Stimulated activated CD4-positive, alpha-beta T cell treated with anti-CD3 and anti-CD28 coated beads, Interleukin-2, amount 100 ng/mL, for 48 hours (primary cell): ENCODE measurements at regions not wholly inside any gene's neighbourhood (a gene's known extent, or its start where the extent isn't known, plus 50 kb on each side); places are given as distances from the start of the nearest gene placed in this dataset.

Source experiments
- DNase-seq, 2 donors: peaks; one replicate each; pipeline ENCODE4 v3.0.0-alpha.2; 2020

DNA sequence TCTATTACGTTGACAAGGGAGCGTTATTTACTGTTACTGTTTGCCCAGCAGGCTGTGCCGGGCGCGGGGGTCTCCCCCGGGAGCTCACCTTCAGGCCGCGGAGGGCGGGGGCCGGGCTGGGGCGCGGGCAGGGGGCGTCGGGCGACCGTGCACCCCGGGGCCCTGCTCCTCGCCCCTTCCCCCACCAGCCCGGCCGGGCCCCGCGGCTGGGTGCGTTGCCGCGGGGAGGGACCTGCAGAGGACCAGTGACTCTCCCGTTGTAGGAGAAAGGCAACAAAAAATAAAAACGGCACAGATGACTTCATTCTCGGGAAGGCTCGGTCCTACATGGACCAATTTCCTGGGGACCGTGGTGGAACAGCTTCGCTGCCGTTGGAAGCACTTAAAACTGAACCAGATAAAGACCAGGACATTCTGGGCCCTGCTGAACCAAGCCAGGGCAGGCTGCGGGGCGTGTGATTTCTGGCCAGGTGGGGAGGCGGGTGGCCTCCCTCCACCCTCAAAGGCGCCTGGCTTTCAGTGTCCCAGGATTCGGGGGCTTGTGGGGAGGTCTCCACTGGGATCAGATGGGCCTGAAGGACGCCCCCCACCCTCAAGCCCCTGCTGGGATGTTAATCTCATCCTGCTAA lies 57.4 kb downstream of the IGLL1 start:
- DNase-seq: no peak

DNA sequence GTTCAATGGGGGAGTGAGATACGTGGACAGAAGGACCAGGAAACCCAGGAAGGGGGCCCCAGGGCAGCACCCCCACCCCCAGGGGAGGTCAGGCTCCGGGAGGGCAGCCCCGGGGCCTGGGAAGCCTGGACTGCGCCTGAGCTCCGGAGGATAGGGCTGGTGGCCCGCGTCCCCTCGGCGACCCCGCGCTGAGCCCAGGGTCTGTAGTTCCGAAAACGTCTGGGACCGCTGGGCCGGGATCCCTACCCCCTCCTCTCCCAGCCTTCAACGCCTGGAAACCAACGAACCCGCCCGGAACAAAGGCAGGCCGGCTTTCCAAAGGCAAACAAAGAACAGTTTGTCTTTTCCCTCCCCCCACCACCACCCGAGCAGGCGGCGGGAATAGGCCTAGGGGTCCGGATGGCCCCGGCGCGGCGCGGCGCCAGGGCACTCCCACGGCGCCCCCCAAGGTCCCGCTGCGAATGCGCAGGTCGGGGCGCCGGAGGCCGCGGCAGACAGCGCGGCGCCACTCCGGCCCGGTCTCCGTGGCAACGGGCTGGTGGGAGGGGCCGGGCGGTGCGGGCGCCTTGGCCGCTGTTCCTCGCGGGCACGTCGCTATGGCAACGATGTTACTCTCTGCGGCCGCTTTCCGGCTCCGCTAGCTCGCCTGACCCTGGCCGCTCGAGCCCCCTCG lies 58.5 kb downstream of the IGLL1 start:
- DNase-seq: peak; percentile 56 to 62

DNA sequence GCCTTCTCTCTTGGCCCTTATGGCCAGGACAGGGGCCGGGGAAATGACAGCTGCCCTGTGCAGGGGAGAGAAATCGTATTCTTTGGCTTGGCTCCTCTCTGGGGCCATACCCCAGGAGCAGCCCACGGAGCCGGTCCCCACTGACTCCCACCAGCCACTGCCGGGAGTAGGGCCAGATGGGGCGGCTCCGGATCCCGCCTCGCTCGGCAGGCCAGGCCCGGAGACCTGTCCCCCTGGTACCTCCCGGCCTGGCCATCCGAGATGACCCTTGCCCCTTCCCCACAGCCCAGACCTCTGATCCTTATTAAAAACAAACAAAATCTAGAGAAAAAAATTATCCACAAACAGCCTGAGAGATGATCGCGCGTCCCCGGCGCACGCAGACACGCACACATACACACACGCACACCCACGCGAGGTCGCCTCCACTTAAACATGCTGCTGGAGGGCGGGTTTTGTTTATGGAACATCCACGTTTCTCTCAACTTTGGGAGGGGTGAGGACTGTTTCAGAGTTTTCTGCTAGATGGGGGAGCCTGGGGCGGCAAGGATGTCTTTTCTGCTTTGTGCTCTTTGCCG lies 59.1 kb downstream of the IGLL1 start:
- no peak for DNase-seq

DNA sequence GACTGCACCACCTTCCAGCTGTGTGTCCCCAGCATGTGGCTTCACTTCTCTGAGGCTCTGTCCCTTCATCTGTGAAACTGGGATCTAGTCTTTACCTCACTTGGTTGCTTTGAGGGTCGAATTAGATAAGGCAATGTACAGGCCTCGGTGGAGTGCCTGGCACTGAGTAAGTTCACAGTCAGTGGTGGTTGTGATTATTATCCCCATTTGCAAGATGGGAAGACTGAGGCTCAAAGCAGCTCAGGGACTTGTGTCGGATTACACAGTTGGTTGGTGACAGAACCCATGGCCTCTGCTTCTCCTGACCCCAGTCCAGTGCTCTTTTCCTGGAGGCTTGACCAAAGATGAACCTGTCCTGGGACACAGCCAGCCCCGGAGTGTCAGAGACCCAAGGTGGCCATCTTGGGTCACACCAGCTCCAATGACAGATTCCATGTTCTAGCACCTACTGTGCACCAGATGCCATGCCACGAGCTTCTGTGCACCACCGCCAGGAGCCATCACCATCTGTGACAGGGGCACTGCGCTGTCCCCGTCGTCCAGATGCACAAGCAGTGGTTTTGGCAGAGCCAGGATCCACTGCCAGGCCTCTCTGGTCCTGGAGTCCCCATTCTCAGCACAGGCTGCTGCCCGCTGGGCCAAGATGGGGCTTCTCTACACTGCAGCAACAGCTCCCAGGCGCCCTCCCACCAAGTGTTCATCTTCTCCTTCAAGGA lies 60.5 kb downstream of the IGLL1 start:
- no peak for DNase-seq

DNA sequence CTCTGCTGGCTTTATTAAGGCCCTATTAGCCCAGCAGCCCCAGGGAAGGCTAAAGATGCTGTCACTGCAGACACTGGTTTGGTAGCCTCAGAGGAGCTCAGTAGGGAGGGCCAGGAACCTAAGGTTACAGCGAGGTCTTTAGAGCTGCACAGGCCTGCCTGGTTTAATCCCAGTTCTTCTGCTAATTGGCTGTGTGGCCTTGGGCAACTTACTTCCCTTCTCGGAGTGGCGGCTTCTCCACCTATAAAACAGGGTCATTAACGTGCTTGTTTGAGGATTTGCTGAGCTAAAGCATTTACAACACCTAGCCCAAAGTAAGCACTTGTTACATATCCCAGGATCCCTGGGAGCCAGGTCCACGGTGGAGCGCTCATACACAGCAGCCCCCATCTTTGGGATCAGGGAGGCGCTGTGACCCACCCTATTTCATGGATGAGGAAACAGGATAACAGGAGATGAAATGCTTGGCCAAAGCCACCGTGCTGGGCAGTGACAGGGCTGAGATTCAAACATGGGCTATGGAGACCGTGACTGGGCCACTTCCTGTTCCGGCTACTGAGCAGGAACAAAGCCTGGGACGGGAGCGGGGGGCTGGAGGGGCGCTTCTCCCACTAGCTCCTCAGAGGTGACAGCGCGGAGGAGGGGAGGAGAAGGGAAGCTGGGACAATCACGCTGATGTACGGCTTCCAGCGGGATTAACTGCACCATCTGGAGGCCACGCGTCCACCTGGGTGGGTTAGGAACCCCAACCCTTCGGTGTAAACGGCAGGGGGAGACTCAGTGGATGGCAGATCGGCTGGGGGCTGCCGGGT lies 61.5 kb downstream of the IGLL1 start:
- no peak for DNase-seq

DNA sequence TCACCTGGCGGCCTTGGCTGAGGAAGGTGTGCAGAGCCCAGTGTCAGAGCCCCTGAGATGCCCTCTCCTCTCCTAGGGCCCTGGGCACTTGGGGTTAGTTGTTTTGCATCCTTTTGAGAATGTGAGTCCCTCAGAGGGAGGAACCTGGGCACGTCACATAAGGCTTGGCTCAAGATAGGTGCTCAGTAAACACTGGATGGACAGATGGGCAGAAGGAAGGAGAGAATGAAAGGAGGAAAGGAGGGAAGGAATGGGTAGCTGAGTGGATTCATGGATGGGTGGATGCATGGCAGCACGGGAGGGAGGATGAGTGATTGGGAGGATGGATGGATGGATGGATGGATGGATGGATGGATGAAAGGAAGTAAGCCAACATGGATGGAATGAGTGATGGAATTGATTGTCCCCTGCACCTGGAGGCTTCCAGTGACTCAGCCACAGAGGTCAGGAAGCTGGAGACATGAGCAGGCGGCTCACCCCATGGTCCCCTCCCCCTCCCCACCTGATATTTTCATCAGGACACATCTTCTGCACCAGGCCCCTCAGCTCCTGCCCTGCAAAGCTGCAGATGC lies 62.2 kb downstream of the IGLL1 start:
- no peak for DNase-seq

DNA sequence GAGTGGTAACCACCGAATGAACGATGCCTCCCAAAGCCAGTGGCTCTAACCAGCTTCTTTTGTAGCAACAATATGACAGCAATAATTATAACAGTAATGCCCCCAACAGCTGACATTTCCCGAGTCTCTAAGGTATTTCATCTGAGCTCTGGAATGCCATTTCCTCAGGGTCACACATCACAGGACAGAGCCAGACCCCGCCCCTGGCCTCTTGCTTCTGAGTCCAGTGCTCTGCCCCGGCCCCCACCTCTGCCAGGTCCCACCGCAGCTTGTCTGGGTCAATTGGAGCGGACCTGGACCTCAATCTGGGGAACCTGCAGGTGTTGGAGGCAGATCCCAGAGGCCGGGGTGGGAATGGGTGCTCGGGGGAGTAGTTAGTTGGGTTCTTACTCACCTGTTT lies 63.8 kb downstream of the IGLL1 start:
- no peak for DNase-seq

DNA sequence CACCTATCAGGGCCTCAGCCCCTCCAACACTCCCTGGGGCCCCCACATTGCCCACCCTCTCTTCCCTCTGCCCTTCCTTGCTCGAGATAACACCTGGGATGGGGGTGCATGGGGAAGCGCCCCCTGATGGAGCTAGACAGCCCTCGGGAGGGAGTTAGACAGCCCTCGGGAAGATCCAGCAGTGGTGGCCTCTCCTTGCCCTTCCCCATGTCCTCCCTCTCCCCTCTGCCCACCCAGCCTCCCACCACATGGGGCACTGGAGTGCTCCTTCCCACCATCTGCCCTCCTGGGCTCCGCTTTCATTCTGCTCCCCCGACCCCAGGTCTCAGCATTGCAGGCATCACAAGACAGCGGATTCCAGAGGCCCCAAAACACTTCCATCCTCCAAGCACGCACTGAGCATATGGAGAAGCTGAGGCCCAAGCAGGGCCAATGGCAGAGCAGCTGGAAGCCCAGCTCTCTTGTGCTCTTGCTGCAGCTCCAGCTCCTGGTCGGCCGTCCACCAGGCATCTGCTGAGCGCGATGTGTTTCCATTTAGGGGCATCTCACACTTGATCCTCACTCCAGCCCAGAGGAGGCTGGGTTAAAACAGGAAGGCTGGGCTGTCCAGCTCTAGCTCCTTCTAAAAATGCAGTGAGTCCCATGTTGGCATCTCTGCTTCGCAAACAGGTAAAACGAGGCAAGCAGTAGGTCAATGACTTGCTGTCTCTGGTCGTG lies 65.6 kb downstream of the IGLL1 start:
- no peak for DNase-seq

DNA sequence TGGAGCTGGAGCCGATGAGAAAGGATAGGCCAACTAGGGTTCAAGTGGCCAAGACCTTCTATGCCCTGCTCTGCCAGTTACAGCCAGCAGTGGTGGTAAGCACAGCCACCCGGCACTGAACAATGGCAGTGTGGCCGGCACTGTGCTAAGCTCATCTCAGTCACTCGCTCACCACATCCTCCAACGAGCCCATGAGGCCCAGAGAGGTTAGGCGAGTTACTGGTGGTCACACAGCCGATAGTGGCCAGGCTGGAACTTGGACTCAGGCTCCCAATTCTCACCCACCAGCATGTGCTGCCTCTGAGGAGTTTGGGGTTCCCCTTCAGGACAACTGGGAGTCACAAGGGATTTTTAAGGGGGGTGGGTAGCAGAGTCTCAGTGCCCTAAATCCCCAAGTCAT lies 66.4 kb downstream of the IGLL1 start:
- no peak for DNase-seq

DNA sequence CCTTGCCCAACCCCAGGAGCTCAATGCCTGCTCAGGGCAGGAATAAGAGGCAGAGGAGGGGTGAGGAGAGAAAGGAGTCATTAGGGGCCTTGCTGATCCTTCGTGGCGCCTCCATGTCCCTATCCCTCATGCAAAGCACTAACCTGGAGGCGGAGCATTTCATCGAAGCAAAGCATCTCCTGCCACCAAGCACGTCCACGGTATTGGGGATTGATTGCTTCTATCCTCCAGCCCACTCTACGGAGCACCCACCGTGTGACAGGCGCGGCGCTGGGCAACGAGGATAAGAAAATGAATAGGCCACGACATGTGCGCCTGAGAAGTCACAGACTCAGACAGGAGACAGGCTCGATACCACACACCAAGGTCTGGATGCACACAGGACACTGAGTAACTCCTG lies 67.0 kb downstream of the IGLL1 start:
- no peak for DNase-seq

DNA sequence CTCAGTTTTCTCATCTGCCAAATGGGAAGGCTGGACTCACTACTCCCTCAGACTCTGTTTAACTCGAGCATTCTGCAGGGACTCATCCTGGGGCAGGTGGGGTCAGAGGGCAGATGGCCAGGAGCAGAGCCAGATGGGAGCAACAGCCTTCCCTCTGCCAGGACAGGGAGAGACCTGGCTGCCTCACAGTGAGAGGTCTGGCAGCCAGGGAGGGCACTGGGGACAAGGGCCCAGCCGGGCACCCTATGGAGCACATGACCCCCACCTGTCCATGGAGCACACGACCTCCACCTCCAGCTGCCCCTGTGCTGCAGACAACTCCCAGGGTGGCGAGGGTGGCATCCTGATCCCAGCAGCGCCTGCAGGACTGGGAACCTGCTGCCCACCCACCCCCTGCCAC lies 67.4 kb downstream of the IGLL1 start:
- DNase-seq: no peak

DNA sequence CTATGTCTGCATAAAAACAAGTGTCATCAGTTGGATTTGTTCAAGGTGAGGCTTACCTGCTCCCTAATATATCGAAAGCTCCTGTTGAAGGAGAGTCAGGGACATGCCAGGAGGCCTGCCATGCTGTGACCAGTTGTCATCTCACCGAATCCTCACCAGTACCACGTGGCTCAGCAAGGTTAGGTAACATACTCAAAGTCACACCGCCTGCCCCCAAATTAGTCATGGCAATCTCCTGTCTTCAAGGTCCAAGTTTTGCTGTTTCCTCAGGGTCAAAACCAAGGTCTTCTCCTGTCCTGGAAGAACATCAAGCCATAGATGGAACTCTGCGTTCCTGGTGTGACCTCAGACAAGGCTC lies 67.8 kb downstream of the IGLL1 start:
- no peak for DNase-seq

DNA sequence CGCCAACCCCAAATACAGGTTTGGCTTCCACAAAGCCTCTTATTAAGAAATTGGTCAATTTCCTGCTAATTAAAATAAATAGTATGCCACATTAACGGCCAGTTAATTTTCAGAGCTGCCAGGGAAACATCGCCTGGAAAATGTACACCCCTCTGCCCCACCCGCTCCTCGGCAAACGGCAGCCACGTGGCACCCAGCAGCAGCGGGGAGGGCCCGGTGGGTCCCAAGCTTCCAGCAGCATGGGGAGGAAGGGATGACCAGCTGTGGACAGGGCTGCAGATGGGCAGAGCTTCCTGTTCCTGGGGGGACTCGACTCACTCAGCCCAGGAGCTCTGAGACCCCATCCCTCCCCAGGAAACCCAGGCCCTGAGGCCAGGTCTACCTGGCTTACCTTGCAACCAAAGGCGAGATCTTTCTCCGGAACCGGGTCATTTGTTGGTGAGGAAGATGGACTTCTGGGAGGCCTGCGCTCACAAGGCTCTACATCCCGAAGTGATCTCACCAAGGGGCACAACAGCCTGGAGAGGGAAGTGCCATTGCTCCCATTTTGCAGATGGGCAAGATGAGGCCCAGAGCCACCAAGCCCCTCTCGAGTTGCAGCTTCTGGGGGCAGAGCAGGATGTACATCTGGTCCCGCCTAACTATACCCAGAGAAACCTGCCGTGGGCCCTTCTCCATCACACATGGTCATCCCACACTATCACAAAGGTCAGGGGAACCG lies 68.3 kb downstream of the IGLL1 start:
- DNase-seq: no peak

DNA sequence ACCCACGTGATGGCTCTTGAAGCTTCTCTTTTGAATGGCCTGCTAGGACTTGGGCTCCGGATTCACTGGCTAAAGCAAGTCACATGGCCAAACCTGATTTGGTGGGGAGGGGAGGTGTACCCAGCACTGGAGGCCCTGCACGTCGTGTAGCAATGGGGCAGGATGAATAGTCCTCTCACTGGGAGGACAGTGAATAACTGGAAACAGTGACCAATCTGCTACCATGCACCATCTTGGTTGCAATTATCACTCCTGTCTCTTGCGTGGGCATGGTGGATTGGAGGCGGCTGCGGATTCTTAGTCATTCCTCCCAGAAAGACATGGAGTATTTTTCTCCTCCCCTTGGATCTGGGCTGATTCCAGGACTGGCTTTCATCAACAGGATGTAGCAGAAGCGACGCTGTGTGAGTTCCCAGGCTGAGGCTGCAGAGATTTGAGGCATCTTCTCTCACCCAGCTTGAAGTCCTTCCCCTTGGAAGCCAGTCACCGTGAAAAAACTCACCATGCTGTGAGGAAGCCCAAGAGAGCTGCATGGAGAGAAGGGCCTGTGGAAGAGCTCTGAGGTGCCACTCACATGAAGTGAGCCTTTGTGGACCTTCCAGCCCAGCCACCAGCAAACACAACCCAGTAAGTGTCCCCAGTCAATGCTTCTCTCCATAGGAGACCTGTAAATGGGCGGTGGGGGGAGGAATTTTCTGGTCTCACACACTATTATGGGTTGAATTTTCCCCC lies 70.4 kb downstream of the IGLL1 start:
- DNase-seq: no peak

DNA sequence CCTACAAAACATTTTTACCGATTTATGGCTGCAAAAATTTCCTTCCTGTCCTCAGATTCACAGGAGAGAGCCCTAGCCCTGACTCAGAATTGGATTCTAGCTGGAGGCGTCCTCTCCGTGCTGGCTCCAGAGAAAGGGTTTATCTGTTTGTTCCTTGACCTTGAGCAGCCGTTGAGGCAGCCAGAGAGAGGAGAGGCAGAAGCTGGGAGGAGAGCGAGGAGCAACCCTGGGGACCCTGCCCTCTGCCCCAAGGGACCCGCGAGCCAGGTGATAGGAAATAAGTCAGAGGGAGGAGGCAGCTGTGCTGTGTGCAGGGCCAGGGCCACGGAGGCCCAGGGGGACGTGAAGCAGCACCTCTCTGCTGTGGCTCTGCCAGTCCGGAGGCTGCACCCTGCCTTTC lies 75.6 kb downstream of the IGLL1 start:
- DNase-seq: no peak

DNA sequence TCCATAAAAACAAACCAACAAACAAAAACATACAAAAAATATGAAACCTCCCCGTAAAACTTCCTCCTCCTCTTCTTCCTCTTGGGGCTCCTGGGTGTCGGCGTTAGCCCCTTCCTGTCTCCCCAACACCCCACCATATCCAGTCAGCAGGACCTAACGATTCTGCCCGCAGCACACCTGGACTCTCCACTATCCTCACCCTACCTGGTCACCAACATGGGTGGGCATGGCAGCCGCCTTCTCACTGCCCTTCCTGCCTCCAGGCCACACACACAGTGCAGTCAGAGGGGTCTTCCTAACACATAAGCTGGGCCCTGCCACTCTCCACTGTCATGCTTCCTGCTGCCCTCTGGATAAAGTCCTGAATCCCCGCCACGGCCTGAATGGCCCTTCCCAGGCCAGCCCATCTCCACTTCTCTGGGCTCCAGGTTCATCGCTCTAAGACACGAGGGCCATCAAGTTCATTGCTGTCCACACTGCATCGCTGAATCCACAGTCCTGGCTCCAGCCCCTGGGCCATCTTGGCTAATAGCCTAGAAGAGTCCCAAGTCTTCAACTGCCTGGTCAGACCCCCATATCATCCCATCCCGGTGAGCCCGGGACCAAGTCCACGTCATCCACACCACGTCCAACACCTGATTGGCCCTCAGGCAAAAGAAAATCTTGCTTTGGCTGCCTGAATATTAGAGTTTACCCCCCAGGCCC lies 76.2 kb downstream of the IGLL1 start:
- no peak for DNase-seq

DNA sequence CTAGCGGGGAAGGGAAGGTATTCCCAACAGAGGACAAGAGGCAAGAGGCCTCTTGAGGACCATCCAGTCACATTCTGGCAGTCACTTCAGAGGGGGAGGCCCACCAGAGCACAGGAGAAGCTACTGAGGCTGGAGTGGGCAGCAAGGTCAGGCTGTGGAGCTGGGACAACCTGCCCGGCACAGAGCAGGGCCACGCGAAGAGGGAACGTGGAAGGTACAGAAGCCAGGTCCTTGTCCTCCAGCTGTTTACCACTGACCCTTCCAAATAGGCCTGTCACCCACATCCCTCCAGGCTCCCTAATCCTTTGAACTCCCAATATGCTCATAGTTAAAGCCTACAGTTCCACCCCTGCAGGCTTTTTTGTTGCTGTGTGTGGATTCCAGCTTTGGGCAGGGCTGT lies 76.9 kb downstream of the IGLL1 start:
- DNase-seq: no peak

DNA sequence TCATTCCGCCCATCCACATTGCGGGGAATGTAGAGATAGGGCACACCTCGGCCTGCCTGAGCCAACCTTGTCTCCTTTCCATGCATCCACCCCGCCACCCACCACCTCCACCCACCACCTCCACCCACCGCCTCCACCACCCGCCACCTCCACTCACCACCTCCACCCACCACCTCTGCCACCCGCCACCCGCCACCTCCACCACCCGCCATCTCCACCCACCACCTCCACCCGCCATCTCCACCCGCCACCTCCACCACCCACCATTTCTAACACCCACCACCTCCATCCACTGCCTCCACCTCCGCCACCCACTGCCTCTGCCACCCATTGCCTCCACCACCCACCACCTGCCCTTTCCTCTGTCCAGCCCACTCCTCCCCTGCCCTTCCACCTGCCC lies 78.4 kb downstream of the IGLL1 start:
- no peak for DNase-seq

DNA sequence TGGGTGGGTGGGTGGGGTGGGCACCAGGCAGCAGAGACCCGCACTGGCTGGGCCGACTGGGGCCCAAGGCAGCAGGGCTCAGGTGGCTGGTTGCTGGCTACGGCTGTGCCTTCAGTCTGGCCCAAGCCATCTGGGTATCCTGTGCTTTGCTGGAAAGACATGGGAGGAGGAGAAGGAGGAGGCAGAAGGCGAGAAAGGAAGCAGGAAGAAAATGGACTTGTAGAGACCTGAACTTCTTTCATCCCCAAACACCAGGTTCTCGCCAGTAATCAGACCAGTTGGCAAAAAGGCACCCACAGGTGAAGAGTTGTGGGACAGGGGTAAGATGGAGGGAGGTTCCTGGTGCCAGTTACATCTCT lies 78.8 kb downstream of the IGLL1 start:
- DNase-seq: no peak
